Smooth muscle cell (in vitro differentiated cells): ENCODE measurements at regions not wholly inside any gene's neighbourhood (a gene's known extent, or its start where the extent isn't known, plus 50 kb on each side); places are given as distances from the start of the nearest gene placed in this dataset.

Source experiments
- DNase-seq: peaks from one replicate; lab custom pipeline; 2025; ENCODE audit not compliant: unreplicated experiment; lab: John Stamatoyannopoulos, UW
- H2AFZ ChIP-seq: fragments of 200-600 bp; sonication (generic); 2 replicates; pipeline ENCODE4 v1.6.0; 2016; ENCODE audit warnings: antibody characterized with exemption, low read depth, mild to moderate bottlenecking
- H3F3A ChIP-seq: fragments of 200-600 bp; sonication (generic); 2 replicates; pipeline ENCODE4 v1.6.0; 2017; ENCODE audit warnings: antibody characterized with exemption, low read depth
- H3K27ac ChIP-seq: fragments of 200-600 bp; sonication (generic); 2 replicates; pipeline ENCODE4 v1.5.1; 2016; ENCODE audit warnings: low read depth, mild to moderate bottlenecking
- H3K27me3 ChIP-seq: fragments of 200-600 bp; sonication (generic); 2 replicates; pipeline ENCODE4 v1.6.1; 2016; ENCODE audit warnings: low read depth, mild to moderate bottlenecking
- H3K36me3 ChIP-seq: fragments of 200-600 bp; sonication (generic); 2 replicates; pipeline ENCODE4 v1.5.1; 2016; ENCODE audit warnings: low read depth
- H3K4me1 ChIP-seq: fragments of 200-600 bp; sonication (generic); 2 replicates; pipeline ENCODE4 v1.5.1; 2016; ENCODE audit warnings: low read depth
- H3K4me2 ChIP-seq: fragments of 200-600 bp; sonication (generic); 2 replicates; pipeline ENCODE4 v1.6.0; 2016; ENCODE audit warnings: mild to moderate bottlenecking
- H3K4me3 ChIP-seq: fragments of 200-600 bp; sonication (generic); 2 replicates; pipeline ENCODE4 v1.5.1; 2016; ENCODE audit warnings: mild to moderate bottlenecking
- H3K79me2 ChIP-seq: fragments of 200-600 bp; sonication (generic); 2 replicates; pipeline ENCODE4 v1.6.0; 2016; ENCODE audit warnings: low read depth, mild to moderate bottlenecking
- H3K9ac ChIP-seq: fragments of 200-600 bp; sonication (generic); 2 replicates; pipeline ENCODE4 v1.6.0; 2016; ENCODE audit warnings: low read depth
- H3K9me3 ChIP-seq: fragments of 200-600 bp; sonication (generic); replicated peaks from 2 replicates; pipeline ENCODE4 v1.5.1; 2016; ENCODE audit warnings: low read depth
- H4K20me1 ChIP-seq: fragments of 200-600 bp; sonication (generic); 2 replicates; pipeline ENCODE4 v1.6.0; 2016; ENCODE audit warnings: low read depth
- CTCF ChIP-seq: fragments of 200-600 bp; sonication (generic); IDR thresholded peaks from 2 replicates; pipeline ENCODE4 v1.5.1; 2017; ENCODE audit warnings: borderline replicate concordance, mild to moderate bottlenecking, antibody characterized with exemption; ENCODE audit not compliant: insufficient read depth, poor library complexity, severe bottlenecking
- WGBS: methylation state at CpG from one replicate; pipeline ENCODE4 v1.1.7; 2016; ENCODE audit warnings: low lambda C conversion rate; 5-methylcytosine and 5-hydroxymethylcytosine counted together

DNA sequence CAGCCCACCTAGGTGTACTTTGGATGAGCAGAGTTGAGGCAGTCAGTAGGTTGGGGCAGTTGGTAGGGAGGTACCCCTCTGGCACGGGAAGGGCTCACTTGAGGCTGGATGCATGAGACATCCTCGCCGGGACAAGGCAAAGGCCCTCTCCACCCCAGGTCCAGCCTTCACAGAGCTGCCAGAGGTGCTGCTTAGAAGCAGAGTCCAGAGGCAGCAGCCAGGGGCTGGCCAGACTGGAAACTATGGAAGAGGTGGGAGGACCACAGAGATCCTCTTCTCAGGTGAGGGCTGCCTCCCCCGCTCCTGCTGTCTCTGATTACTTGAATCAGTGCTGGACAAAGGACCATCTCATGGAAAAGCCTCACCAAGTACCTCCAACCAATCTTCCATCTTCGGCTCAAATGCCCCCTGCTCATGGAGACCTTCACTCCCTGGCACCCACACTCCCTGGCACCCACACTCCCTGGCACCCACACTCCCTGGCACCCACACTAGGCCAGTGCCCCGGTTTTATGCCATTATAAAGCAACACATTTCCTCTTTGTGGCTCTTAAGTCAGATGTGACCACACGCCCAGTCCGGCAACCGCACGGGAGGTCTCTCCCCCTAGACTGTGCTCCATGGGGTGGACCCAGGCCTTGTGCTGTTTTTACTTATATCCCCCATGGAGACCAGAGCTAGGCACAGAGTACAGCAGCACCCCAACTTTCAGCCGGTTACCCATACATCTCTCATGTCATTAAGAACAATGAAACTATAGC, 100.1 kb downstream of the YTHDF1 start:
- 79% methylated on average over 11 of the region's 11 CpGs for WGBS
- H3K27me3 ChIP-seq = no peaks in the 10 kb centered on the region

GRCh38 chr20:63114693-63115311, 101.1 kb downstream of the YTHDF1 start:
- H3K27me3 ChIP-seq = no peaks in the 10 kb centered on the region
- H3K4me2 ChIP-seq = no peak overlapping the region
- H3K4me3 ChIP-seq = no peak overlapping the region
- no peaks in the 10 kb centered on the region for H3K4me1 ChIP-seq
- 78% methylated on average over 16 of the region's 16 CpGs for WGBS
- H3K9me3 ChIP-seq = no peaks in the 10 kb centered on the region
- no peaks in the 10 kb centered on the region for H3K36me3 ChIP-seq
- no peak overlapping the region for H3K9ac ChIP-seq
- H3K27ac ChIP-seq = no peak overlapping the region
- no peaks in the 10 kb centered on the region for H4K20me1 ChIP-seq
- no peak overlapping the region for H2AFZ ChIP-seq
- DNase-seq = no peak
- H3F3A ChIP-seq = no peaks in the 10 kb centered on the region
- no peak for TF ChIP-seq CTCF
- H3K79me2 ChIP-seq = no peaks in the 10 kb centered on the region

More for the DNA sequence above, 100.1 kb downstream of the YTHDF1 start:
- DNase-seq = no peak
- H3K9ac ChIP-seq = no peak overlapping the region
- H3K9me3 ChIP-seq = no peaks in the 10 kb centered on the region
- TF ChIP-seq CTCF = no peak
- no peaks in the 10 kb centered on the region for H3F3A ChIP-seq
- H3K4me1 ChIP-seq = no peaks in the 10 kb centered on the region
- no peaks in the 10 kb centered on the region for H3K79me2 ChIP-seq
- H4K20me1 ChIP-seq = no peaks in the 10 kb centered on the region
- H3K36me3 ChIP-seq = no peaks in the 10 kb centered on the region
- H2AFZ ChIP-seq = no peak overlapping the region
- H3K27ac ChIP-seq = no peak overlapping the region
- no peak overlapping the region for H3K4me2 ChIP-seq
- H3K4me3 ChIP-seq = no peak overlapping the region

DNA sequence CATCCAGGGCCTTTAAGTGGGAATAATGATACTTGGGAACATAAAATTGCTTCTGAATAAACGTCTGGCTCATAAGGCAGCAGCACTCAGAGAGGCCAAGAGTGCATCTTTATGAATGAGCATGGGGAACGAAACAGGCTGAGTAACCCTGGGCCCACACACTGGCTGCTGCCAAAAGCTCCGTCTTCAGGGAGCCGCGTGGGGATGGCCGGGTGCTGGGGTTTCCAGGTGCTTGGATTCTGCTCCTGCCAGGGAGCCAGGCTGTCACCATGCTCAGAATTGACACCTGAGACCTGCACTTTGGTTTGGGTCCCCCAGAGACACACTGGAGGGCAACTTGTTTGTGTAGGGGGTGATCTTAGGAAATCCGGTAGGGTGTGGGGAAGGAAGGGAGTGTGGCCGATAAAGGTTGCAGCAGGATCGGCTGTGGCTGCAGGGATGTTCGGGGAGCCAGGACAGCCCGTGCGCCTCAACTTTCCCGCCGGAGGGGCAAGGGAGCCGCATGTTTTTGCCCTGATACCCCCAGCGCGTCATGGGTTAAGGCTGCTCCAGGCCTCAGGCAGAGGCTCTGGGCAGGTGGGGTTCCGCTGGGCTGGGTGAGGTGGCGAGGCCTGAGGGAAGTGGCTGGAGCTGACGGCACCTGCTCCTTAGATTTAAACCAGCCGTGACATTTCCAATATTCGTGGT, 101.8 kb downstream of the YTHDF1 start:
- H3K27me3 ChIP-seq = no peaks in the 10 kb centered on the region
- H3K4me1 ChIP-seq = no peaks in the 10 kb centered on the region
- no peaks in the 10 kb centered on the region for H3K79me2 ChIP-seq
- no peak for TF ChIP-seq CTCF
- H3K4me3 ChIP-seq = no peak overlapping the region
- no peak overlapping the region for H3K9ac ChIP-seq
- no peaks in the 10 kb centered on the region for H3K36me3 ChIP-seq
- no peak overlapping the region for H3K27ac ChIP-seq
- H3K4me2 ChIP-seq = no peak overlapping the region
- no peak overlapping the region for H2AFZ ChIP-seq
- no peaks in the 10 kb centered on the region for H3K9me3 ChIP-seq
- H3F3A ChIP-seq = no peaks in the 10 kb centered on the region
- H4K20me1 ChIP-seq = no peaks in the 10 kb centered on the region
- DNase-seq = no peak
- 75% methylated on average over 22 of the region's 22 CpGs for WGBS
